ENCODE measurements at regions not wholly inside any gene's neighbourhood (a gene's known extent, or its start where the extent isn't known, plus 50 kb on each side); places are given as distances from the start of the nearest gene placed in this dataset.
"Not testable (repeated sequence)": the region's sequence is repeated elsewhere in the genome, so short reads cannot be mapped to it uniquely, and the experiment has no call there.

- not testable (repeated sequence) for DNase-seq (ENCODE audit: low spot score)
These were observed 87.8 kb downstream of the TENT5D start for GRCh38 chrX:80508083-80508482.

- DNase-seq (ENCODE audit: low spot score), result no peak
These were observed 91.9 kb downstream of the TENT5D start for GRCh38 chrX:80511969-80512760.

- no peak for DNase-seq (ENCODE audit: low spot score)
These were observed 92.7 kb downstream of the TENT5D start for GRCh38 chrX:80512924-80513323.

- DNase-seq (ENCODE audit: low spot score), result no peak
These were observed 93.4 kb downstream of the TENT5D start for GRCh38 chrX:80513625-80514024.

- DNase-seq (ENCODE audit: low spot score), result no peak
These were observed 116.8 kb downstream of the TENT5D start for GRCh38 chrX:80537096-80537495.

GRCh38 chrX:80550722-80551121 is 130.5 kb downstream of the TENT5D start:
- no peak for DNase-seq (ENCODE audit: low spot score)

- no peak for DNase-seq (ENCODE audit: low spot score)
These were observed 135.9 kb downstream of the TENT5D start for GRCh38 chrX:80556148-80556547.

- no peak for DNase-seq (ENCODE audit: low spot score)
These were observed 152.4 kb downstream of the TENT5D start for GRCh38 chrX:80572636-80573035.

GRCh38 chrX:80573275-80573674 is 153.0 kb downstream of the TENT5D start:
- DNase-seq (ENCODE audit: low spot score), result no peak

- DNase-seq (ENCODE audit: low spot score), result not testable (repeated sequence)
These were observed 154.3 kb downstream of the TENT5D start for GRCh38 chrX:80574486-80575086.

GRCh38 chrX:80576267-80576666 is 156.0 kb downstream of the TENT5D start:
- no peak for DNase-seq (ENCODE audit: low spot score)

GRCh38 chrX:80576806-80577533 is 156.7 kb downstream of the TENT5D start:
- DNase-seq (ENCODE audit: low spot score), result no peak

- peak; percentile 15 for DNase-seq (ENCODE audit: low spot score)
These were observed 158.4 kb downstream of the TENT5D start for GRCh38 chrX:80578517-80579105.

GRCh38 chrX:80590992-80591391 is 170.7 kb downstream of the TENT5D start:
- not testable (repeated sequence) for DNase-seq (ENCODE audit: low spot score)

GRCh38 chrX:80602036-80602860 is 182.0 kb downstream of the TENT5D start:
- no peak for DNase-seq (ENCODE audit: low spot score)

All from kidney capillary endothelial cell (primary cell).